ENCODE measurements at regions not wholly inside any gene's neighbourhood (a gene's known extent, or its start where the extent isn't known, plus 50 kb on each side); places are given as distances from the start of the nearest gene placed in this dataset.

GRCh38 chr11:21659961-21660360, 532.9 kb upstream of the ANO5 start:
- TF ChIP-seq, protein P1, sequence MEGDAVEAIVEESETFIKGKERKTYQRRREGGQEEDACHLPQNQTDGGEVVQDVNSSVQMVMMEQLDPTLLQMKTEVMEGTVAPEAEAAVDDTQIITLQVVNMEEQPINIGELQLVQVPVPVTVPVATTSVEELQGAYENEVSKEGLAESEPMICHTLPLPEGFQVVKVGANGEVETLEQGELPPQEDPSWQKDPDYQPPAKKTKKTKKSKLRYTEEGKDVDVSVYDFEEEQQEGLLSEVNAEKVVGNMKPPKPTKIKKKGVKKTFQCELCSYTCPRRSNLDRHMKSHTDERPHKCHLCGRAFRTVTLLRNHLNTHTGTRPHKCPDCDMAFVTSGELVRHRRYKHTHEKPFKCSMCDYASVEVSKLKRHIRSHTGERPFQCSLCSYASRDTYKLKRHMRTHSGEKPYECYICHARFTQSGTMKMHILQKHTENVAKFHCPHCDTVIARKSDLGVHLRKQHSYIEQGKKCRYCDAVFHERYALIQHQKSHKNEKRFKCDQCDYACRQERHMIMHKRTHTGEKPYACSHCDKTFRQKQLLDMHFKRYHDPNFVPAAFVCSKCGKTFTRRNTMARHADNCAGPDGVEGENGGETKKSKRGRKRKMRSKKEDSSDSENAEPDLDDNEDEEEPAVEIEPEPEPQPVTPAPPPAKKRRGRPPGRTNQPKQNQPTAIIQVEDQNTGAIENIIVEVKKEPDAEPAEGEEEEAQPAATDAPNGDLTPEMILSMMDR (IDR thresholded peaks at IDR 0.05), result no peak
- TF ChIP-seq POLR2A (IDR thresholded peaks at IDR 0.05), result no peak

Data from body of pancreas (tissue), 4 donors.